ENCODE measurements at regions not wholly inside any gene's neighbourhood (a gene's known extent, or its start where the extent isn't known, plus 50 kb on each side); places are given as distances from the start of the nearest gene placed in this dataset.

GRCh38 chr11:19453651-19454257 is 213.0 kb upstream of the E2F8 start:
- intact Hi-C loops (cut with DNase I), result no loop called here
- DNase-seq (ENCODE audit: low spot score), result no peak

GRCh38 chr11:19451609-19452008 is 210.9 kb upstream of the E2F8 start:
- no peak for DNase-seq (ENCODE audit: low spot score)
- intact Hi-C loops (cut with DNase I), result no loop called here

- intact Hi-C loops (cut with DNase I), result no loop called here
- DNase-seq (ENCODE audit: low spot score), result no peak
Observed at GRCh38 chr11:19450282-19450681, 209.5 kb upstream of the E2F8 start.

- no peak for DNase-seq (ENCODE audit: low spot score)
- intact Hi-C loops (cut with DNase I), result no loop called here
Observed at GRCh38 chr11:19448651-19449050, 207.9 kb upstream of the E2F8 start.

GRCh38 chr11:19447150-19447566 is 206.4 kb upstream of the E2F8 start:
- intact Hi-C loops (cut with DNase I), result no loop called here
- no peak for DNase-seq (ENCODE audit: low spot score)

GRCh38 chr11:19445771-19446170 is 205.0 kb upstream of the E2F8 start:
- no peak for DNase-seq (ENCODE audit: low spot score)
- intact Hi-C loops (cut with DNase I), result no loop called here

- intact Hi-C loops (cut with DNase I), result no loop called here
- DNase-seq (ENCODE audit: low spot score), result no peak
Observed at GRCh38 chr11:19444231-19444630, 203.5 kb upstream of the E2F8 start.

GRCh38 chr11:19442554-19442910 is 201.8 kb upstream of the E2F8 start:
- DNase-seq (ENCODE audit: low spot score), result no peak
- intact Hi-C loops (cut with DNase I), result no loop called here

GRCh38 chr11:19441752-19442553 is 201.2 kb upstream of the E2F8 start:
- DNase-seq (ENCODE audit: low spot score), result no peak
- intact Hi-C loops (cut with DNase I), result no loop called here

GRCh38 chr11:19441288-19441687 is 200.5 kb upstream of the E2F8 start:
- DNase-seq (ENCODE audit: low spot score), result no peak
- intact Hi-C loops (cut with DNase I), result no loop called here

GRCh38 chr11:19437760-19438159 is 197.0 kb upstream of the E2F8 start:
- no peak for DNase-seq (ENCODE audit: low spot score)
- intact Hi-C loops (cut with DNase I), result no loop called here

GRCh38 chr11:19436932-19437331 is 196.2 kb upstream of the E2F8 start:
- intact Hi-C loops (cut with DNase I), result no loop called here
- DNase-seq (ENCODE audit: low spot score), result no peak

- intact Hi-C loops (cut with DNase I), result no loop called here
- no peak for DNase-seq (ENCODE audit: low spot score)
Observed at GRCh38 chr11:19435306-19435989, 194.7 kb upstream of the E2F8 start.

- no peak for DNase-seq (ENCODE audit: low spot score)
- intact Hi-C loops (cut with DNase I), result no loop called here
Observed at GRCh38 chr11:19433791-19434190, 193.0 kb upstream of the E2F8 start.

GRCh38 chr11:19433367-19433766 is 192.6 kb upstream of the E2F8 start:
- intact Hi-C loops (cut with DNase I), result no loop called here
- DNase-seq (ENCODE audit: low spot score), result no peak

GRCh38 chr11:19432370-19433061 is 191.8 kb upstream of the E2F8 start:
- no peak for DNase-seq (ENCODE audit: low spot score)
- intact Hi-C loops (cut with DNase I), result no loop called here

GRCh38 chr11:19430754-19431398 is 190.1 kb upstream of the E2F8 start:
- no peak for DNase-seq (ENCODE audit: low spot score)
- intact Hi-C loops (cut with DNase I), result no loop called here

- no peak for DNase-seq (ENCODE audit: low spot score)
- intact Hi-C loops (cut with DNase I), result no loop called here
Observed at GRCh38 chr11:19430346-19430745, 189.6 kb upstream of the E2F8 start.

- no peak for DNase-seq (ENCODE audit: low spot score)
Observed at GRCh38 chr11:19429108-19429760, 188.5 kb upstream of the E2F8 start.

More at GRCh38 chr11:19429108-19429760, 188.5 kb upstream of the E2F8 start:
- intact Hi-C loops (cut with DNase I), result no loop called here

Data from cardiac septum (tissue), 1 donor.